ENCODE measurements at regions not wholly inside any gene's neighbourhood (a gene's known extent, or its start where the extent isn't known, plus 50 kb on each side); places are given as distances from the start of the nearest gene placed in this dataset.

DNA sequence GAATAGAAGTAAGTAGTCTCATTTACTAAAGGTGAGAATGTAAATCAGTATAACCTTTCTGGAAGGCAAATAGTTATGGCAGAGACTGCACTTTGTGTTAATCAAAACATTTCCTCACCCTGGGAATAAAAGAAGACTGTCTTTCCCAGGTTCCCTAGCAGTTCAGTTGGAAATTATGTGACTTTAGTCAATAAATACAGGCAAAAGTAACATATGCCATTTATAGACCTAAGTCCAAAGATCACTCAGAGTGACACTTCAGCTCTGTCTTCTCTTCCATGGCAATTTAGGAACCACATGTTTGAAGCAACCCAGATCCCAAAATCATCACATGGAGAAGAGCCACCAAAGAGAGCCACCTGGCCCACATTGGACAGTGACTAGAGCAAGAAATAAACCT lies 160.7 kb upstream of the SV2C start:
- no peak for TF ChIP-seq SPI1 (IDR thresholded peaks at IDR 0.05; ENCODE audit: borderline replicate concordance, low read depth)
- TF ChIP-seq CTCF (IDR thresholded peaks at IDR 0.05; ENCODE audit: insufficient read depth, low read length) = no peak
- no peak for TF ChIP-seq GABPA (IDR thresholded peaks at IDR 0.05; ENCODE audit: low read depth)
- TF ChIP-seq, protein P1, sequence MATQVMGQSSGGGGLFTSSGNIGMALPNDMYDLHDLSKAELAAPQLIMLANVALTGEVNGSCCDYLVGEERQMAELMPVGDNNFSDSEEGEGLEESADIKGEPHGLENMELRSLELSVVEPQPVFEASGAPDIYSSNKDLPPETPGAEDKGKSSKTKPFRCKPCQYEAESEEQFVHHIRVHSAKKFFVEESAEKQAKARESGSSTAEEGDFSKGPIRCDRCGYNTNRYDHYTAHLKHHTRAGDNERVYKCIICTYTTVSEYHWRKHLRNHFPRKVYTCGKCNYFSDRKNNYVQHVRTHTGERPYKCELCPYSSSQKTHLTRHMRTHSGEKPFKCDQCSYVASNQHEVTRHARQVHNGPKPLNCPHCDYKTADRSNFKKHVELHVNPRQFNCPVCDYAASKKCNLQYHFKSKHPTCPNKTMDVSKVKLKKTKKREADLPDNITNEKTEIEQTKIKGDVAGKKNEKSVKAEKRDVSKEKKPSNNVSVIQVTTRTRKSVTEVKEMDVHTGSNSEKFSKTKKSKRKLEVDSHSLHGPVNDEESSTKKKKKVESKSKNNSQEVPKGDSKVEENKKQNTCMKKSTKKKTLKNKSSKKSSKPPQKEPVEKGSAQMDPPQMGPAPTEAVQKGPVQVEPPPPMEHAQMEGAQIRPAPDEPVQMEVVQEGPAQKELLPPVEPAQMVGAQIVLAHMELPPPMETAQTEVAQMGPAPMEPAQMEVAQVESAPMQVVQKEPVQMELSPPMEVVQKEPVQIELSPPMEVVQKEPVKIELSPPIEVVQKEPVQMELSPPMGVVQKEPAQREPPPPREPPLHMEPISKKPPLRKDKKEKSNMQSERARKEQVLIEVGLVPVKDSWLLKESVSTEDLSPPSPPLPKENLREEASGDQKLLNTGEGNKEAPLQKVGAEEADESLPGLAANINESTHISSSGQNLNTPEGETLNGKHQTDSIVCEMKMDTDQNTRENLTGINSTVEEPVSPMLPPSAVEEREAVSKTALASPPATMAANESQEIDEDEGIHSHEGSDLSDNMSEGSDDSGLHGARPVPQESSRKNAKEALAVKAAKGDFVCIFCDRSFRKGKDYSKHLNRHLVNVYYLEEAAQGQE (IDR thresholded peaks at IDR 0.05; ENCODE audit: insufficient replicate concordance, low read depth) = no peak
- no peak for TF ChIP-seq POLR2AphosphoS5 (IDR thresholded peaks at IDR 0.05; ENCODE audit: low read depth)

Measured in HL-60 (cell line).